GM18873 (cell line): ENCODE measurements at regions not wholly inside any gene's neighbourhood (a gene's known extent, or its start where the extent isn't known, plus 50 kb on each side); places are given as distances from the start of the nearest gene placed in this dataset.

Source experiments
- ATAC-seq: cut with Tn5 transposase; IDR thresholded peaks from one replicate; pipeline ENCODE4 v1.9.1; 2021; ENCODE audit warnings: mild to moderate bottlenecking, moderate library complexity, moderate number of reproducible peaks; ENCODE audit not compliant: unreplicated experiment, low FRiP score

DNA sequence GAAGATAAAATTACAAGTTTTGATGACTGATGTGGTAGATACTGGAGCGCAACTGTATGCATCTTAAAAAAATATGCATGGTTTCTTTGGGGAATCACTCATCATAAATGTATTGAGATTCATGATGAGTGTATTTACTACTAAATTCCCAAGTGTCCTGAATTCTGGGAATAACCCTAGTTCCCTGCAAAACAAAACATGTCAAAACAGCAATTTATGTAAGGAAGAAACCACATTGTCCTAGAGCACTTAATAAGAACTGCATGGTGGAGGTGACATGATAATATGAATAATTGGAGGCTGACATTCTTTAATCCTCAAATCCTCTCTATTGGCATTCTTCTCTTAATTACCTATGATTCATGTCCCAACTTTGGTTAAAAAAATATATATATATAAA is 1804.7 kb downstream of the STIM2 start:
- ATAC-seq, result no peak

DNA sequence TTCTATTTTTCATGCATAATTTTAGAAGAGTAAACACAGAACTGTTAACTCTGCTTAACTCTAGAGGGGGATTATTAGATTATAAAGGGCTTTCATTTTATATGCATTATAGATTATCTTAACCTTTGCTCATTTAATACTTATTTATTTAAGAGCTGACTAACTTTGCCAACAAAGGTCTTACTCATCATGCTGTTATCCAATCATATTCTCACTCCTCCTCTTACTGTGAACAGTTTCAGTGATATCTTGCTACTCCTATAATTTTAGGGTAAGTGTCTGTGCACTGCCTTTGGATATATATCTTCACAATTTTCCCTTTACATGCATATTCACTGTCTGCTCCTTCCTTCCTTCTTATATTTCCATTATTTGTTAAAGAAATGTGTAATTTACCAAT is 1814.9 kb downstream of the STIM2 start:
- ATAC-seq, result no peak

DNA sequence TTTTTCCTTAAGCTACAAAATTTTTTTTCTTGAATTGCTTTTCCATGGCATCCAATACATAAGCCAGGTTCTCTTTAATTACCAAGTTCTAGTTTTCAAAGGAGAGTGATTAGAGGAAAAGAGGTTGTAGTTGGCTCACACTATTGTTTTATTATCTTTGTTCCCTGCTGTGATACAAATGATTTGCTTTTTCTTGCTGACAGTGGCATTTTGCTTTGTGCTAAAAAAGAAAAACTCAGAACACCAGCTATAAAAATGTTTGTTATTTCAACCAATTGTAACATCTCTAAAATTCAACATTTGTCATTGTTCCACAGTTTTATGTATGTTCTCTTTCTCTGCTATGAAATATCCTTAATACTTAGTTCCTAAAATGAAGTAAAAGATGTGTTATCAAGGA is 1817.2 kb downstream of the STIM2 start:
- ATAC-seq, result no peak

DNA sequence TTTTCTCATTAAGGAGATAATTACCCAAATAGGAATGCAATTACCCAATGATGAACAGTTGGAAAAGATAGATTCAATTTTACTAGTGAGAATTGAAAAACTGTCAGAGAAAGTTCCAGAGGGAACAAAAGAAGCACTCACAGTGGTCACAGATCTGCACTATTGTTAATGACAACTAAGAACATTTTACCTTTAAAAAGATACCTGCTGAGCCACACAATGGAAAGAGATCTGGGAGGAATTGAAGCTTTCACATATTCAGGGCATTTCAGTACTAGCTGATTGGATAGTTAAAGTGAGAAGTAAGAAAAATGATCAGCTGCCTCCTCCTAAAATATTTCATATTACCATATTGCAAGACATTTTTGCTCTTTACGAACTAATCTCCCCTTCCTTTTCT is 1822.2 kb downstream of the STIM2 start:
- no peak for ATAC-seq

DNA sequence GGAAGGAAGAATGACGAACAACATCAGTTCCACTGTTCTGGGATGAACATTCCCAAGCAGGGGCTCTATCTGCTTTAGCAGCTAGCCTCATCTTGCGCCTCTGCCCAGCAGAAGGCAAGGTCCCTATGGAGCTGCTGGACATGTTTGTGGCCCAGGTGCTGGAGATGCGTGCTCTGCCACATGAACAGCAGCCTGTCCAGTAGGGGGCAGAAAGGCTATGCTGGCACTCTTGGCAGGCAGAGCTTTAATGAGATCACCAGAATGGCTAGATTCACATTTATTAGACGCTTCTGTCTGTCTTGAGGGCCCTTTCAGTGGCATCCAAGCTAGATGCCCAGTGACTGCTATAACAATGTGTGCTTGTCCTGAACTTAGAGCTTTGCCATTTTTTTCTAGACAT is 1826.0 kb downstream of the STIM2 start:
- no peak for ATAC-seq

DNA sequence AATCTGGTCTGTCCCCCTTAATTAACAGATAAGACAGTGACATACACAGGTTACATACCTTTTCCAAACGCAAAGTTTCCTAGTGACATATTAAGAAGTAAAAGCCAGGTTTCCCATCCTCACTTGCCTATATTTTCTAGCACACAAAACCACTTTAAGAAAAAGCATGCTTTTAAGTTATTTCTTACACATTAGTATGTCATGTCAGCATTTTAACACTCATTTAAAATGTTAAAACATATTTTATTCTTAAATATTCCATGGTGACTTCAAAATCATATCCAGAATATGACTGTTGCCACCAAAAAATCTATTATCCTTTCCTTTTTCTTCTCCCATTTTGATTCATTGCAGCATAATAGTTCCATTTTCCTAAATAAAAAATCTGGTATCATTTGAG is 1830.2 kb downstream of the STIM2 start:
- ATAC-seq, result no peak

DNA sequence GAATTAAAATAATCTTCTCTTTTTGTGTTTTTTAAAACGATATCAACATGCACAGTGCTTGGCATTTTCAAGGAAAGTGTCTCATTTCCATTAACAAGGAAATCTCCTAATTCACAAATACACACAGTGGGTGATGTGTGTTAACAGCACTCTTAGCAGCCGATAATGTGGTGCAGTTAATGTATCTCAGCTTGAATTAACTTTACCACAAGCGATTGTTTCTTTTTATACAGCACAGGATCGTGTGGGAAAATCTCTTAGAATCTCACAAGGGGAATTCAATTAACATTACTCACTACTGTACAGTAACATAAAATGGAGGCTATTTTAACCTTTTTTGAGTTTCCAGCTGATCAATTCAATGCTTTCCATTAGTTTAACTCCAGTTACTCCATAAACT is 1841.9 kb downstream of the STIM2 start:
- no peak for ATAC-seq

DNA sequence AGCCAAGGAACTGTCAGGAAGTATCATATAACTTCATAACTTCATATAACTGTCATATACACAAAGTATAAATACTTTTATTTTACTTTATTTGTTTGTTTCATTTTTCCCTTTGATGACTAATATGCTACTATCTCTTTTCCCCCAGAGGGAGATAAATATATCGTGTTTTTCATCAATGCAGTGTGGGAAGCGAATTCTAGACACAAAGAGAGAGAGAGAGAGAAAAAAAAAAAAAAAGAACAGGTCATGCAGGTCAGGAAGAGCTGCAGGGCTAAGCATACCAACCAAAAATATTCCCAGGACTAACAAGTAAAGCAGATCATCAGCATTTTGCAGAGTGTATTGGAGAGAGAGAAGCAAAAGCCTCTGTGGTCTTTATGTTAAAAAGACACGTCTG is 1849.2 kb downstream of the STIM2 start:
- no peak for ATAC-seq

DNA sequence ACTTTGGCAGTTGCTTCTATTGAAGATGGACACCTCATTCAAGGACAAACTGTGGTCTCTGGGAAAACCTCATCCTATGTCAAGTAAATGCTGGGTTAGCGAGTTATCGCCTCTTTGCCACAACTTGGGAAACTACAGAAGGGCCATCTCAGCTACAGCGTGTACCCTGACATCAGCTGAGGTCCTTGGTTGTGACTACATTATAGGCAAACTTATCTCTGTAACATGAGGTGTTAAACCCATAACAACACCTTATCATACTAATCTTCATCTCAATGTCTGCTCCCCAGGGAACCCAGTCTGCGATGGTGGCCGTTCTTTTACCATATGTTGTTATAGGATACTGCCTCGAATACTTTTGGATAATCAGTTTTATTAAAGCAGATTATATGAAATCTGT is 1862.7 kb downstream of the STIM2 start:
- no peak for ATAC-seq

DNA sequence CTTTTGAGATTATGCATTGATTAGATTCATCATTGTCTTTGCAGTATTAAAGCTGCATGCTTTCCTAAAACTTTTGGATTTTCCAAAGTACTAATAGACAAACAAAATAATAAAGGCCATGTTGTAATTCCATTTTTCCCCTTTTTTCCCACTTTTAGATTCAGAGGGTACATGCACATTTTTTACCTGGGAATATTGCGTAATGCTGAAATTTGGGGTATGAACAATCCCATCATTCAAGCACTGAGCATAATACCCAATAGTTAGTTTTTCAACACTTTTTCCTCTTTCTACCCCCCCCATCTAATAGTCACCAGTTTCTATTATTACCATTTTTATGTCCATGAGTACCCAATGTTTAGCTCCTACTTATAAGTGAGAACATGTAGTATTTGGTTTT is 1863.6 kb downstream of the STIM2 start:
- no peak for ATAC-seq

DNA sequence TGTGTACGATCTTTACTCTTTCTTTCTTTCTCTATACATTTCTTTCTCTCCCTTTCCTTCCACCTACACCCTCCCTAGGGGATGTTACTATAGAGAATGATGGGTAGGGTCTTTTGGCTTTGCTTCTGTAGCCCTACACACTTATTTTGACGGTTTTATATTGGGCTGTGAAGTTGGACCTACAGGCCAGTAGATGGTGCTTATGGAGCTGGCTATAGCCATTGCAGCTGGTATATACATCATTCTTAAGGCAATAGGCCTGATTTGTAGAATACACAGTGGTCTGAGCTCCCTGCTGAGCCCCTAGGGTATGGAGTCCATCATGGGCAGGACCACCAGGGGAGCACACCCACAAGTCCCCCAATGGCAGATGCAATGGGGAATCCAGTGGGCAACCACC is 1869.7 kb downstream of the STIM2 start:
- no peak for ATAC-seq

DNA sequence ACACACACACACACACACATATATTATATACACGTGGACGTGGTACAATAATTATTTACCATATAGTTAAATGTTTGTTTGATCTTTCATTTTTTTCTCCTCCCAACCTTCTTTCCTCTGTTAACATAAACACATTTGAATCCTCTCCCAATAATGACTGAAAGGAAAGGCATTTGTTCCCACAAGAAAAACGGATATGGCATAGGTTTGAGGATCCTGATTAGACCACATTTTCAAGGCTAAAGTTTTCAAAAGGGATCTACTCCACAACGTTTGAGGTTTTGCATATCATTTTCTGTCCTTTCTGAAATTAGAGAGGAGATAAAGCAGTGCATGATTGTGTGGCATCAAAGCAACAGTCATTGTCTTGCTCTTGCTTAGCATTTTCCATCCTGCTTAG is 1883.4 kb downstream of the STIM2 start:
- ATAC-seq, result no peak

DNA sequence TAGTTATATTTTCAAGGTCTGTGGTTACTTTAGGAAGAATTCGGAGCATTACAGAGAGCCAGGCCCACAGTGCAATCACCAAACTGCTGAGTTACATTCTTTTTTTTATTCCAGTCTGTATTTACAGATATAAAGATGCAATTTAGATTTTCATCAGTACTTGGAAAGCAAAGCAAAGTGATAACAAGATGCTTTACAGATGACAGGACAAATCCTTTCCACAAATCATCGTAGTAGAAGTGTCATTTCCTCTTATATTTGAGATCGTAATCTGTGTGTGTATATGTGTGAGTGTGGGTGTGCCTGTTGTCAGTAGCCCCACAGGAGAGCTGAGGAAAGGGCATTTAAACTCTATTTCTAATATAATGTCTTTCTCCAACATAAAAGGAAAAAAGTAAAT is 1893.7 kb downstream of the STIM2 start:
- no peak for ATAC-seq

DNA sequence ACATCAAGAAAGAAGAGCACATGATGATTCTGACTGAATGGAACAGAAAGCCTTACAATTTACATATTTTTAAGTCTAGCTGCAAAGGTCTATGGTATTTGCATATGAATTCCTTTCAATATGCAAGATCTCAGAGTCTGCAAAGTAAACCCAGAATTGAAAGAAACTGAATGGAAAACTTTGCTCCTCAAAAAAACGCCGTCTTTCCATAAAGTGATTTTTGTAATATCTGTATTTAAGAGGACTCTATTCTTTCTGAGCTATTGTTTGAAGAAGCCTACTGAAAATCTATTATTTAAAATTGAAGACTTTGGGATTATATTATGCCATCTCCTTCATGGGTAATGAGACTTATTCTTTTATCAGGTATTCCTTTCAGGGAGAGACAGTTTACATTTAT is 1894.4 kb downstream of the STIM2 start:
- ATAC-seq, result no peak

DNA sequence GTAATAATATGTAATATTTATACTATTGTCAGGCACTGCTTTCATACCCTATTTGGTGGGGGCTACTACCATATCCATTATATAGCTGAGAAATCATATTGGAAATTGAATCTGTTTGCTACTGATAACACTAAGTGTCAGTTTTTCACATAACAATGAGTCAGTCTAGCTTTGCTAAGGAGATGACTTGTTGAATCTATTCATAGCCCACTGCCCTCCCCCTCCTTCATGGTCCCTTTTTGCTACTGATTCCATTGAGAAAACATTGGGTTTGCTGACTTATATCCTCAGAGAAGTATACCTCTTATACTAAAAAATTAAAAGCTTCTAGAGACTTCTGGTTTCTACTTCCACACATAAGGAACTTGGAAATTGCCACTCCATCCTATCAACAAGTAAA is 1898.4 kb downstream of the STIM2 start:
- no peak for ATAC-seq

DNA sequence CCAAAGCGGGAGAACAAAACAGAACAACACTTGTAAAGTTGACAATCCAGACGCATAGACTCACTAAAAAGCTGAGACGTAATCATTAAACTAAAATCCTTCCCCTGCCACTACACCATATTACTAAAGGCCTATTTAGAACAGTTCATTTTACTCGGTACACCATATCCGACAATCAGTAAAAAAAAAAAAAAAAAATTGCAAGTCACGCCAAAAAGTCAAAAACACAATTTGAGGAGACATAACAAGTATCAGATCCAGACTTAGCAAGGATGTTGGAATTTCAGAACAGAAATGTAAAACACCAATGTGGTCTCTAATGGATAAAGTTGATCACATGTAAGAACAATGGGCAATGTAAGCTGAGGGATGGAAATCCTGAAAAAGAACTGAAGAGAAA is 1899.4 kb downstream of the STIM2 start:
- ATAC-seq, result no peak

DNA sequence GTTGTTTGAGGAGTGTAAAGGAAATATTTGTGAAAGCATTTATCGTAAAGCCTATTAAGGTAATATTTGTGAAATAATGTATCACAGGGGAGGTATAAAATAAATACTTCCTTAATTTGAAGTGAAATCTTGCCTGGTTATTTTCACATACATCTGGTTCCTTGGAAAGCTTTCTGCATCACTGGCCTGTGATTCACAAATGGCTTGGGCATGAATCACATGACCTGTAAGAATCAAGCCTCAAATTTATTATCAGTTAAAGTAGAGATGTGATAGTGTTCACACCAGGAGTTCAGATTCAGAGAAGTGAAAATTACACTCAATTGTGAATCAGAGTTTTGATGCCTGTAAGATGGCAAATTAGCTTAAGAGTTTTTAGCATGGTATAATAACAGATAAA is 1911.4 kb downstream of the STIM2 start:
- no peak for ATAC-seq

DNA sequence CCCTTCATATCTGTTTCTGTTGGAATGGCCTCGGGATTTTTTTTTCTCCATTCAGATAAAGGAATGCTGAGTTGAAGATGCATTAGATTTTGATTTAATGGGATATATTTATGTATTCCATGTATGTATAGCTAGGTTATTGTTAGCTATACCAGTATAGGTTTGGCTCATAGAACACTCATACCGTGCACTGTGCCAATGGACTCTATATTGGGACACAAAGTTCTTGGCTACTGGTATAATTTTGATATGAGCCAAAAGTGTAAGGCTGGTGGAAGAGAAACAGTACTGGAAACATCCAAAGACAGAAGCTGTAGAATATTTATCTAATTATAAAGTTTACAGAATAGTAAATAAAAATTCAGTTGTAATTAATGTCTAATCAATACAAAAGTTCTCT is 1912.1 kb downstream of the STIM2 start:
- no peak for ATAC-seq

DNA sequence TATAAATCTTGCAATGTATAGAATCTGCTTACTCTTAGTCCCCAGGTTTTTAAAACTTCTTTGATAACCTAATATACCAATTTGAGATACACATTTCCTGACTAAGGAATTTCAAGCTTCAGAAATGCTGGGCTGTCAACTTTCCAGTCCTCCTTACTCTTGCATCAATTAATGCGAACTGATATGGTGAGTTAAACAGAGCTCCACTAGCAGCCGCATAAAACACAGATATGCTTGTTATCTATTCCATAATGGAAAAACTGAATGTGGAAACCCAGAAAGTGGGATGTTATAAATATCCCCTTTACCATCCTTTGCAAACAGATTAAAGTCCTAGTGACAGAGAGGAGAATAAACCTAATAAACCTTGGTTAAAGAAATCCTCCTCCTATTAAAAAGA is 1913.7 kb downstream of the STIM2 start:
- no peak for ATAC-seq

DNA sequence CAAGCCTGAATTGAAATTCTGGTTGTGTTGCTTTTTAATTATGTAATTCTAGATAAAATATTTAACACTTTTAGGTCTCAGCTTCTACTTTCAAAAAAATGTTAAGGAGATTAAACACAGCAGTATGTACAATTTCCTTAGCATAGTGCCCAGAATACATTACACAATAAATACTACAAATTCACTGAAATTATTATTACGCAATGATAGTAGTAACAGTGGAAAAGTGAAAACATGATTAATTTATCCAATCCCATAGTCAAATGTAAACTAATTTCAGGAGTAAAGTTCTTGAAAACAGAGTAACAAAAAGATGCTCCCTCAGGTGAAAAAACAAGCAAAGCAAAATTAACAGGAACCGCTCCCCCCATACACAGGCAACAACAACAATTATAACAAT is 1915.4 kb downstream of the STIM2 start:
- no peak for ATAC-seq

DNA sequence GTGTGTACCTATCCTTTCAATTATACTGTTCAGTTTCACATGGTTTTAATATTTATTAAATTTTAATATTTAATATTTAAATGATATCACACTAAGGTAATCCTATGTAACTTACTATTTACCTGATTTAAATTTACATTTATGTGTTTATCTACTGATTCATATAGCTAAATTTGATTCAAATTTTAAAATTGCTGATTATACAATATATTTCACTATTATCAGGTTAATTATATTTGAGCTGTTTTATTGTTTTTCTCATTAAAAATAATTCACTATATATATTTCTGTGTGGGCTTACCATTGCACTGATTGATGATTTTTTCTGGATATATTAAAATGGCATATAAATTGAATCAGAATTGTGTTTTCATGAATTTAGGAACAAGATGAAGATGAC is 1923.5 kb downstream of the STIM2 start:
- no peak for ATAC-seq

DNA sequence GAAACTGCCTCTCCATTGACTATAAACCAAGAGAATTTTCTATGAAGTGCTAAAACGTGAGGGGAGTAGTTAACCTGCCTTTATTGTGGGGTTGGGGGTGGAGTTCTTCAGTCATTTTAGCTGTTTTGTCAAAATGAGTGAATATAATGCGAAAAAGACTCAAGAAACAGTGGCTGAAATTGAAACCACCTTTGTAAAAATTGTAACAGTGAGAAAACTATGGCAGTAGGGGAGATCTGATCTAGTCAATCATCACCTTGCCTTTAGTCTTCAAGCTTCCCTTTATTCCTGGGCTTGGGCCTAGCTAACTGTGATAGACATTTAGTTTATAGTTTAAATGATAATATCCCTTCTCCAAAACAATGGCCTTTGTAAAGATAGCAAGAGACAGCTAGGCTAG is 1927.3 kb downstream of the STIM2 start:
- ATAC-seq, result no peak

DNA sequence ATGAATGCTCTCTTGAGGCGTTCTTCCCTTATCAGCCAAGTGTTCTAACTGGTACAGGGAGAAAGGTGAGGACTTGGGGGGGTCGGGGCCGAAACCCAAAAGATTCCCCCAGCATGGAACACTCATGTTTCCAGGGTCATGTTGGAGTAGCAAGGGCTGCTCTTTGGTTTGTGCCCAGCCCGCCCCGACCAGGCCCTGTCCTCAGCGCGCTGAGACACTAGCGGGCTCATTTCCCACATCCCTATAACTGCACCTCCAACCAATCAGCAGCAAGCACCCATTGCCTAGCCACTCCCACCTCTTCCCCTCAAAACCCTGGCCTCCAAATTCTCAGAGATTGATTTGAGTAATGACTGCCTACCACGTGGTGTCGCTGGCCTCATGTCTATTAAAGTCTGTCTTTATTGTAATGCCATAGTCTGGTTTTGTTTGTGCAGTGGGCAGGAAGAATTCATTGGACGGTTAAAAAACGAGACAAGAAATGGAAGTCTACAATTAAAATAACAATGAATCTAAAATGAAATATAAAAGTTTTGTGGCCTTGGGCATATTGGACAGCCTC is 1928.4 kb downstream of the STIM2 start:
- ATAC-seq, result no peak
